H1 (cell line): ENCODE measurements at regions not wholly inside any gene's neighbourhood (a gene's known extent, or its start where the extent isn't known, plus 50 kb on each side); places are given as distances from the start of the nearest gene placed in this dataset.

Experiments
- CTCF ChIA-PET: fragments of 300-600 bp; sonication (Branson Sonifier 250); formaldehyde crosslinking; loops from one replicate; lab custom pipeline; 2021; ENCODE audit not compliant: partially characterized antibody; lab: Charles Lee
- POLR2A ChIA-PET: fragments of 300-600 bp; sonication (Branson Sonifier 250); formaldehyde crosslinking; loops from one replicate; lab custom pipeline; 2021; ENCODE audit warnings: inconsistent platforms; ENCODE audit not compliant: partially characterized antibody; lab: Charles Lee
- DNase-seq, 2 experiments: peaks; one replicate each; pipeline versions ENCODE4 v3.0.0 to v3.0.0-alpha.2; 2010 to 2022; ENCODE audit warnings: low spot score in 2 of 2, low read depth in 1 of 2, mixed read lengths in 1 of 2
- FAIRE-seq: peaks from 2 replicates; lab custom pipeline; 2011; peaks lifted over from hg19 to GRCh38; lab: Jason Lieb, UNC
- H2AFZ ChIP-seq: 2 replicates; pipeline ENCODE4 v1.8.1; 2012; ENCODE audit warnings: low read length, inconsistent platforms
- H2AK5ac ChIP-seq: 2 replicates; pipeline ENCODE4 v1.6.1; 2013; ENCODE audit warnings: low read depth, low read length
- H2BK120ac ChIP-seq: replicated peaks from 2 replicates; pipeline ENCODE3; 2013; ENCODE audit warnings: low read depth, low read length, inconsistent platforms
- H2BK12ac ChIP-seq: 2 replicates; pipeline ENCODE4 v1.6.1; 2013; ENCODE audit warnings: low read depth, low read length
- H2BK15ac ChIP-seq: 2 replicates; pipeline ENCODE4 v1.6.1; 2013; ENCODE audit warnings: low read length
- H2BK20ac ChIP-seq: 2 replicates; pipeline ENCODE4 v1.6.1; 2013; ENCODE audit warnings: low read length
- H2BK5ac ChIP-seq: 2 replicates; pipeline ENCODE4 v1.6.1; 2013; ENCODE audit warnings: low read depth, low read length
- H3K14ac ChIP-seq: 2 replicates; pipeline ENCODE4 v1.6.1; 2013; ENCODE audit warnings: inconsistent platforms; ENCODE audit not compliant: insufficient read length
- H3K18ac ChIP-seq: 2 replicates; pipeline ENCODE4 v1.6.1; 2013; ENCODE audit warnings: low read length; ENCODE audit errors: extremely low read depth
- H3K23ac ChIP-seq: 2 replicates; pipeline ENCODE4 v1.6.1; 2013; ENCODE audit warnings: inconsistent platforms; ENCODE audit not compliant: insufficient read length
- H3K23me2 ChIP-seq: 2 replicates; pipeline ENCODE4 v1.6.1; 2013; ENCODE audit warnings: low read depth, low read length
- H3K27ac ChIP-seq: 2 replicates; pipeline ENCODE4 v1.6.1; 2011; ENCODE audit warnings: low read depth, low read length, inconsistent platforms
- H3K27me3 ChIP-seq, 4 experiments: replicated peaks in 1 of 4; 1 replicate in 1 of 4; 2 replicates in 3 of 4; pipeline versions ENCODE4 v1.6.1 to v1.8.1; 2011 to 2013; ENCODE audit warnings: low read length in 3 of 4, mild to moderate bottlenecking in 3 of 4, inconsistent platforms in 2 of 4, mixed read lengths in 2 of 4, moderate library complexity in 1 of 4; ENCODE audit not compliant: control insufficient read depth in 3 of 4, insufficient read depth in 3 of 4; ENCODE audit errors: extremely low read depth in 1 of 4
- H3K36me3 ChIP-seq, 4 experiments: 2 replicates each; pipeline versions ENCODE4 v1.6.1 to v1.8.1; 2011 to 2013; ENCODE audit warnings: mild to moderate bottlenecking in 4 of 4, low read length in 3 of 4, moderate library complexity in 2 of 4, control low read depth in 1 of 4, inconsistent platforms in 1 of 4; ENCODE audit not compliant: insufficient read depth in 4 of 4, control insufficient read depth in 2 of 4
- H3K4ac ChIP-seq: replicated peaks from 2 replicates; pipeline ENCODE3; 2013; ENCODE audit warnings: low read length, low read depth, mixed read lengths, inconsistent platforms; ENCODE audit not compliant: insufficient read length
- H3K4me1 ChIP-seq, 4 experiments: replicated peaks in 1 of 4; 1 replicate in 1 of 4; 2 replicates in 3 of 4; pipeline versions ENCODE4 v1.6.1 to v1.8.1; 2011 to 2013; ENCODE audit warnings: low read length in 3 of 4, inconsistent platforms in 2 of 4, mixed read lengths in 1 of 4; ENCODE audit not compliant: insufficient read depth in 4 of 4, control insufficient read depth in 3 of 4
- H3K4me2 ChIP-seq, 2 experiments: 2 replicates each; pipeline versions ENCODE4 v1.6.1 to v1.8.1; 2011 to 2013; ENCODE audit warnings: low read depth in 2 of 2, low read length in 2 of 2, control low read depth in 1 of 2, inconsistent platforms in 1 of 2, mild to moderate bottlenecking in 1 of 2; ENCODE audit not compliant: insufficient read depth in 1 of 2
- H3K4me3 ChIP-seq, 4 experiments: fragments of 200-600, 300-600 bp in 1 of 4; sonication (generic), shearing (Covaris generic), sonication (Bioruptor Twin) in 1 of 4; 2 replicates each; pipeline versions ENCODE4 v1.5.1 to v1.8.1; 2011 to 2016; ENCODE audit warnings: low read length in 4 of 4, low read depth in 3 of 4, control low read depth in 2 of 4, inconsistent platforms in 2 of 4, mild to moderate bottlenecking in 2 of 4, mixed read lengths in 1 of 4, moderate library complexity in 1 of 4; ENCODE audit not compliant: insufficient read depth in 2 of 4; ENCODE audit errors: extremely low read depth in 1 of 4
- H3K56ac ChIP-seq: replicated peaks from 2 replicates; pipeline ENCODE3; 2013; ENCODE audit warnings: low read depth, mild to moderate bottlenecking, mixed read lengths, low read length, inconsistent platforms; ENCODE audit not compliant: insufficient read length
- H3K79me1 ChIP-seq: 2 replicates; pipeline ENCODE4 v1.6.1; 2013; ENCODE audit warnings: low read depth, low read length, control low read depth
- H3K79me2 ChIP-seq, 2 experiments: 2 replicates each; pipeline versions ENCODE4 v1.6.1 to v1.8.1; 2012 to 2013; ENCODE audit warnings: low read length in 2 of 2, mild to moderate bottlenecking in 2 of 2, inconsistent platforms in 1 of 2; ENCODE audit not compliant: insufficient read depth in 2 of 2, control insufficient read depth in 1 of 2
- H3K9ac ChIP-seq, 4 experiments: replicated peaks in 1 of 4; 1 replicate in 1 of 4; 2 replicates in 3 of 4; pipeline versions ENCODE4 v1.6.1 to v1.8.1; 2011 to 2013; ENCODE audit warnings: low read depth in 3 of 4, low read length in 3 of 4, control low read depth in 2 of 4, mild to moderate bottlenecking in 2 of 4, moderate library complexity in 2 of 4, inconsistent platforms in 1 of 4; ENCODE audit errors: extremely low read depth in 1 of 4
- H3K9me3 ChIP-seq, 2 experiments: 2 replicates each; pipeline versions ENCODE4 v1.6.1 to v1.8.1; 2012 to 2013; ENCODE audit warnings: mild to moderate bottlenecking in 2 of 2, moderate library complexity in 2 of 2, control low read depth in 1 of 2, inconsistent platforms in 1 of 2, low read depth in 1 of 2, low read length in 1 of 2, mixed read lengths in 1 of 2; ENCODE audit not compliant: insufficient read depth in 2 of 2
- H4K20me1 ChIP-seq, 2 experiments: replicated peaks in 1 of 2; 2 replicates each; pipeline versions ENCODE3 to v1.8.1; 2011 to 2013; ENCODE audit warnings: inconsistent platforms in 2 of 2, low read length in 2 of 2, mild to moderate bottlenecking in 1 of 2; ENCODE audit not compliant: insufficient read depth in 2 of 2, control insufficient read depth in 1 of 2
- H4K5ac ChIP-seq: 2 replicates; pipeline ENCODE4 v1.6.1; 2013; ENCODE audit warnings: low read length, low read depth, mixed read lengths, inconsistent platforms; ENCODE audit not compliant: insufficient read length
- H4K8ac ChIP-seq: 2 replicates; pipeline ENCODE4 v1.8.0; 2013; ENCODE audit warnings: mild to moderate bottlenecking, moderate library complexity, low read length, inconsistent platforms; ENCODE audit not compliant: insufficient read depth; ENCODE audit errors: extremely low read depth
- H4K91ac ChIP-seq: replicated peaks from 2 replicates; pipeline ENCODE3; 2013; ENCODE audit warnings: low read length, mixed read lengths, inconsistent platforms; ENCODE audit not compliant: insufficient read length
- EP300 ChIP-seq, 2 experiments: IDR thresholded peaks; 1 replicate in 1 of 2; 2 replicates in 1 of 2; pipeline ENCODE4 v1.6.1; 2011 to 2012; ENCODE audit warnings: low read depth in 2 of 2, low read length in 2 of 2, mild to moderate bottlenecking in 2 of 2, borderline replicate concordance in 1 of 2, inconsistent platforms in 1 of 2, moderate library complexity in 1 of 2
- SRF ChIP-seq: IDR thresholded peaks from 2 replicates; pipeline ENCODE4 v1.6.1; 2011; ENCODE audit warnings: mild to moderate bottlenecking, low read depth, low read length, moderate library complexity
- TEAD4 ChIP-seq: IDR thresholded peaks from 2 replicates; pipeline ENCODE4 v1.6.1; 2012; ENCODE audit warnings: low read depth, low read length, inconsistent platforms, mixed read lengths
- WGBS, 2 experiments: shearing (Covaris generic) in 1 of 2; methylation state at CpG; one replicate each; pipeline versions ENCODE4 v1.1.6 to v1.1.7; 2013 to 2015; ENCODE audit warnings: low lambda C conversion rate in 2 of 2, mixed read lengths in 2 of 2, inconsistent platforms in 1 of 2, low coverage in 1 of 2, missing lambda C conversion rate in 1 of 2; ENCODE audit not compliant: insufficient replicate concordance in 2 of 2, insufficient coverage in 1 of 2, insufficient read length in 1 of 2; ENCODE audit errors: extremely low coverage in 1 of 2, missing lambda C conversion rate in 1 of 2; 5-methylcytosine and 5-hydroxymethylcytosine counted together

DNA sequence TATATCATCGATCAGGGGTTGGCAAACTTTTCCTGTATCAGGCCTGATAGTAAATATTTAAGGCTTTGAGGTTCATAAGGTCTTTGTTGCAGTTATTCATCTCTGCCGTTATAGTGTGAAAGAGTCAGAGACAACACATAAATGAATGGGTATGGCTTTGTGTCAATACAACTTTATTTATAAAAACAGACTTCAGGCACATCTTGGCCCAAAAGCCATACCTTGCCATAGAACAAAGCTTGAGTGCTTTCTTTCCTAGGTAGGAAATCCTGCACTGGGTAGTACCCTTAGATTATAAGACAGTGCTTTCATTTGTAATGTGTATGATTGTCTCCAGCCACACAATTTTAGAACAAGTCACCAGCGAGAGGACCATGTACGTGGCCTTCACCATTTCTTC lies 58.9 kb upstream of the MAGI1 start:
- Histone ChIP-seq H3K18ac (no peak overlapping the region), H3K4me3 (no peak overlapping the region), H3K4ac (no peak overlapping the region), H3K14ac (no peak overlapping the region), H3K79me2 (no peaks in the 10 kb centered on the region), H2BK120ac (no peak overlapping the region), H2AK5ac (no peak overlapping the region), H4K5ac (no peak overlapping the region), H3K56ac (no peak overlapping the region), H2BK12ac (no peak overlapping the region), H4K91ac (no peak overlapping the region), H3K4me1 (no peaks in the 10 kb centered on the region), H3K27ac (no peak overlapping the region), H3K9me3 (no peaks in the 10 kb centered on the region), H3K23me2 (no peaks in the 10 kb centered on the region), H3K23ac (no peak overlapping the region), H3K27me3 (no peaks in the 10 kb centered on the region), H2BK20ac (no peak overlapping the region), H2BK15ac (no peak overlapping the region), H2BK5ac (no peak overlapping the region), H3K79me1 (no peaks in the 10 kb centered on the region), H3K4me2 (no peak overlapping the region), H4K20me1 (no peaks in the 10 kb centered on the region), H3K9ac (no peak overlapping the region), H4K8ac (no peak overlapping the region), H2AFZ (no peak overlapping the region), H3K36me3 (no peaks in the 10 kb centered on the region)
- POLR2A ChIA-PET = interaction anchor here (0.7 kb wide), 1 partner anchor 21 kb away, joined by 3 read pairs; no protein-coding TSS in a partner anchor
- FAIRE-seq (peak; percentile 19), DNase-seq (no peak)
- no peak for TF ChIP-seq SRF
- no peak for TF ChIP-seq EP300 (IDR thresholded peaks at IDR 0.05; ENCODE audit: borderline replicate concordance in 1 of 2, low read depth in 2 of 2, low read length in 2 of 2)
- no peak for TF ChIP-seq TEAD4
- CTCF ChIA-PET = interaction anchor here (1.4 kb wide), 1 partner anchor 11 kb away, joined by 4 read pairs; no protein-coding TSS in a partner anchor
- 96% methylated on average over 4 of the region's 4 CpGs; no CpG with 5 or more reads in 1 of the 2 experiments for WGBS, 2 experiments
